GM13976 (cell line): ENCODE measurements at regions not wholly inside any gene's neighbourhood (a gene's known extent, or its start where the extent isn't known, plus 50 kb on each side); places are given as distances from the start of the nearest gene placed in this dataset.

Experiments
- DNase-seq: peaks from one replicate; pipeline ENCODE4 v3.0.0; 2012; ENCODE audit warnings: low spot score
- in situ Hi-C: fragments of 300-500 bp; cut with MboI; formaldehyde crosslinking; loops from one replicate; pipeline ENCODE4 v1.12.0; 2022; ENCODE audit warnings: low sequenced_read_pairs, mixed read lengths, inconsistent platforms; ENCODE audit not compliant: unreplicated experiment
- TF ChIP-seq, protein P1 (sequence below): IDR thresholded peaks from 2 replicates; pipeline ENCODE4 v1.5.1; 2012; ENCODE audit warnings: borderline replicate concordance, mild to moderate bottlenecking; ENCODE audit not compliant: insufficient read depth; ENCODE audit errors: extremely low read depth, missing control alignments, control extremely low read depth

DNA sequence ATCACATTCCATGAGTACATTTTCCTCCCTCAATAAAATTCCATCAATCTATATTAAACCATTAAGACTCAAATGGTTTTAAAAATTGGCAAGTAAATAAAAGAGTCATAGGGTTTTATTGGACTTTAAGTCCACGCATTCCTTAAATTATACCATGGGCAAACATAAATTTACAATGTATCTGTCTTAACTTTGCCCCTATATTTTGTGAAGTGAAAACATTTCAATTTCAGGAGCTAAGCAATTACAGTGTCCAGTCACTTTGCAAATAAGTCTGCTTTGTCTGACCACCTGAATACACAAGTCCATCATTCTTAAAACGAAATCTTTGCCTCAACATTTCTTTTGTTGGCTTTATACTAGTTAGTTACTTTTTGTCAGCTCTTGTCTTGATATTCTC, 197.5 kb upstream of the SEMA3D start:
- in situ Hi-C loops = no loop called here
- DNase-seq = no peak
- TF ChIP-seq, protein P1, sequence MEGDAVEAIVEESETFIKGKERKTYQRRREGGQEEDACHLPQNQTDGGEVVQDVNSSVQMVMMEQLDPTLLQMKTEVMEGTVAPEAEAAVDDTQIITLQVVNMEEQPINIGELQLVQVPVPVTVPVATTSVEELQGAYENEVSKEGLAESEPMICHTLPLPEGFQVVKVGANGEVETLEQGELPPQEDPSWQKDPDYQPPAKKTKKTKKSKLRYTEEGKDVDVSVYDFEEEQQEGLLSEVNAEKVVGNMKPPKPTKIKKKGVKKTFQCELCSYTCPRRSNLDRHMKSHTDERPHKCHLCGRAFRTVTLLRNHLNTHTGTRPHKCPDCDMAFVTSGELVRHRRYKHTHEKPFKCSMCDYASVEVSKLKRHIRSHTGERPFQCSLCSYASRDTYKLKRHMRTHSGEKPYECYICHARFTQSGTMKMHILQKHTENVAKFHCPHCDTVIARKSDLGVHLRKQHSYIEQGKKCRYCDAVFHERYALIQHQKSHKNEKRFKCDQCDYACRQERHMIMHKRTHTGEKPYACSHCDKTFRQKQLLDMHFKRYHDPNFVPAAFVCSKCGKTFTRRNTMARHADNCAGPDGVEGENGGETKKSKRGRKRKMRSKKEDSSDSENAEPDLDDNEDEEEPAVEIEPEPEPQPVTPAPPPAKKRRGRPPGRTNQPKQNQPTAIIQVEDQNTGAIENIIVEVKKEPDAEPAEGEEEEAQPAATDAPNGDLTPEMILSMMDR = no peak

DNA sequence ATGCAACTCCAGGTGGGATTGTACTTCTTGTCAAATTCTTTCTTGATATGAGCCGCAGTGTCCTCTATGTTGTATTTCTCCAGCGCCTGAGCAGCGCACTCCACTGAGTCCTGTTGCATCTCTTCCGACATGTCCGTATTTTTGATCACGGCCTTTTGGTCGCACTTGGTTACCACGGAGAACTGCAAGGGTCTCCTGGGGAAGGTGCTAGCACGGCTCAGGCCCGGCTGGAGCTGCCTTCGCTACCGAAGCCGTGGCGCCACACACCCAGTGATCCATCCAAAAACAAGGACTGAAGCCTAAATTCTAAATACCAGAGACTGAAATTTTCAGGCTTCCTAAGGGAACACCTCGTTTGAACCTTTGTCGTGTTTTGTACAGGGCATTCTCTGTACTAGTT, 194.4 kb upstream of the SEMA3D start:
- DNase-seq = no peak
- TF ChIP-seq, protein P1 = no peak
- in situ Hi-C loops = no loop called here

DNA sequence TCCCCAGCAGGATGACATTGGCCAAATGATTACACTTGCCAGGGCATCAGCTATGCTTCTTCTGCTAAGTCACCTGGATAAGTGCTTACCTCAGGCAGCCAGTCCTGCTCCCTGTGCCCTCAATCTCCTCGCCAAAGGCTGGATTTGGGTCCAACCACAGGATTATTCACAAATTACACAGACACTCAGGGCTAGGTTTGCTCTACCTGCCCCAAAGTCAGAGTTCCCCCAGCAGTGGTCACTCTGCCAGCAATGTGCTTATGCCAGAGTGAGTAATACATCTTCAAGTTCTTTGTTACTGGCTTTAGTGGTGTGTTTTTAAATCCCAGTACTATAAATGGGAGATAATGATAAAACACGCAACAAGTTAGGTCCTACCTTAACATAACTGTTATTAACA, 189.7 kb upstream of the SEMA3D start:
- DNase-seq = no peak
- TF ChIP-seq, protein P1 = no peak
- in situ Hi-C loops = no loop called here

DNA sequence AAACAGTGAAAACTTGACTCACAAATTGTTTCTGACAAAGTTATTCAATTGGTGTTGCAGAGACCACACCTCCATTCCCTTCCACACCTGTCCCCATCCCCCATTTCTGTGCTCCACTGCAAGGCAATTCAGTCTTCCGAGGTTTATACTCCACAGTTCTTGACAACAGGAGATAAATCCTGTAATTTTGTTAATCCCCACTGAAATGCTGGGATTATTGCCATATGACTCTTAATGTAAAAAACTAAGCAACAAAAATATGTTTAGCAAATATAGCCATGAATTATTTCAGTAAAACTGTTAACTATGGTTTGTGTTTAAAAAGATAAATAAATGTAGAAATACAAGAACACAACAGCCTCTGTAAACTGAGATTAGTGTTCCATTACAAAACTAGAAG, 170.1 kb upstream of the SEMA3D start:
- TF ChIP-seq, protein P1 = no peak
- in situ Hi-C loops = no loop called here
- no peak for DNase-seq

DNA sequence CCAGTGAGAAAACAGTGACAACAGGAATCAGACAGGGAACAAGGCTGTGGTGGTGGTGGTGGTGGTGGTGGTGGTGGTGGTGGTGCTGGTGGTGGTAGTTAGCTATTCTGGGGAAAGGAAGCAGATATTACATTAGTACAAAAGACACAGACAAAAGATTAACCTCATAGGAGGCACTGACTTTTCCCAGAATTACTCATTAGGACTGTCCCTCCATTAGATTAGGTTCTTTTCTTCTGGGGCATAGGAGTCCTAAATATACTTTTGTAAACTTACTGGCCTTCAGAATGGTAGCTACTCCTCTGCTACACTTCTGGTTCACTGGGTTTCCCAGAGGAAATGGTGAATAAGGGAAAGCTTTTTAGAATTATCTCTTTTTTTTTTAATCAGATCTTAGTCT, 156.6 kb upstream of the SEMA3D start:
- in situ Hi-C loops = no loop called here

DNA sequence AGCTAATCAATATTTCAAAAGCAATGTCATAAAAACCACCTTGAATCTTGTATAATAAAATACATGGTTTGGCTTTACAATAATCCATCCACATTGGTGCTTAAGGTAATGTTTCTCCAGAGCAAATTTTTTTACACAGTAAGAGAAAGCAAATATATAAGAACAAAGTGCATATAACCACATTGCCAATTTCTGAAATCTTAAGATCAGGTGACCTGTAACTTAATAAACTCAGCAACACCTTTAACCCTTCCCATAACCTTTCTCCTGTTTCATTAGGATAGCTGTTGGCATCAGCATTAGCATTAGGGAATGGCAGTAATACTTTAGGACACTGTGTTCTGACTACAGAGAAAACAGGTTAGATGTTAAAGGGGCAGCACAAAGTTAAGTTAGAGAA, 155.9 kb upstream of the SEMA3D start:
- in situ Hi-C loops = no loop called here

More for the DNA sequence above, 156.6 kb upstream of the SEMA3D start:
- TF ChIP-seq, protein P1 = no peak
- DNase-seq = no peak

More for the DNA sequence above, 155.9 kb upstream of the SEMA3D start:
- TF ChIP-seq, protein P1 = no peak
- DNase-seq = no peak
